ENCODE measurements at regions not wholly inside any gene's neighbourhood (a gene's known extent, or its start where the extent isn't known, plus 50 kb on each side); places are given as distances from the start of the nearest gene placed in this dataset.

GRCh38 chr6:3584606-3585005 lies 127.8 kb upstream of the SLC22A23 start:
- Histone ChIP-seq H3K4me3 (ENCODE audit: insufficient read depth, low read depth, low read length) (no peak overlapping the region), H3K4me1 (ENCODE audit: control insufficient read depth, insufficient read depth, low read length) (peaks cover 2% of the 10 kb centered on the region), H3K27ac (ENCODE audit: insufficient read depth, low read length) (no peak overlapping the region), H3K36me3 (ENCODE audit: control insufficient read depth, insufficient read depth, low read length) (no peaks in the 10 kb centered on the region), H3K4ac (ENCODE audit: low read depth, low read length) (no peak overlapping the region), H2AK5ac (ENCODE audit: low read depth, low read length) (no peak overlapping the region; the same call in 1 of the 2 replicates), H3K18ac (ENCODE audit: low read depth, low read length) (peak overlapping the region; percentile 64), H2BK120ac (ENCODE audit: low read depth, low read length) (no peak overlapping the region), H2BK15ac (ENCODE audit: low read depth, low read length) (peak overlapping the region; percentile 36; the same call in 1 of the 3 replicates), H4K5ac (ENCODE audit: low read depth, low read length) (0 out of 2 replicates have a peak overlapping the region, but pooled peaks have one; percentile 24), H3K79me1 (ENCODE audit: low read depth in 1 of 2, low read length in 2 of 2) (no peaks in the 10 kb centered on the region), H2AK9ac (replicated peaks; ENCODE audit: low read depth, low read length, poor library complexity) (no peak overlapping the region), H2BK5ac (ENCODE audit: low read depth, low read length, poor library complexity, severe bottlenecking) (no peak overlapping the region), H3K14ac (replicated peaks; ENCODE audit: low read depth, low read length) (no peak overlapping the region), H3K9ac (ENCODE audit: low read depth, low read length) (no peak overlapping the region), H3K56ac (ENCODE audit: extremely low read depth, insufficient read depth, low read length) (no peak overlapping the region), H3K23ac (ENCODE audit: low read depth, low read length) (no peak overlapping the region), H3K27me3 (ENCODE audit: control insufficient read depth, insufficient read depth, low read length) (peaks cover 8% of the 10 kb centered on the region), H2BK20ac (ENCODE audit: low read depth, low read length) (no peak overlapping the region), H4K8ac (ENCODE audit: low read depth in 2 of 2, low read length in 2 of 2) (no peak overlapping the region; a peak in 1 of 4 replicates), H3K4me2 (ENCODE audit: low read depth, low read length) (no peak overlapping the region), H4K20me1 (ENCODE audit: insufficient read depth, low read length) (no peaks in the 10 kb centered on the region), H2AFZ (replicated peaks; ENCODE audit: low read length, poor library complexity) (no peak overlapping the region), H3K9me3 (ENCODE audit: control insufficient read depth, insufficient read depth, low read length) (peaks cover 8% of the 10 kb centered on the region), H3K9me1 (ENCODE audit: insufficient read depth, low read length) (no peaks in the 10 kb centered on the region), H4K91ac (ENCODE audit: insufficient read depth, low read depth, low read length) (no peak overlapping the region)
- ATAC-seq (ENCODE audit: low read depth): no peak
- no peak for DNase-seq
- TF ChIP-seq MAZ (IDR thresholded peaks at IDR 0.05; ENCODE audit: borderline replicate concordance, low read depth, low read length): no peak
- no peak for TF ChIP-seq MAFK (IDR thresholded peaks at IDR 0.05; ENCODE audit: low read depth, low read length)
- ChIA-PET CTCF (no interaction called here), POLR2A (ENCODE audit: unreplicated experiment) (no interaction called here)
- in situ Hi-C loops (cut with MboI; ENCODE audit: low sequenced_read_pairs): no loop called here
- no CpG with 5 or more reads among the region's 4 CpGs for WGBS, 2 experiments (ENCODE audit: extremely low coverage in 2 of 2, insufficient read length in 1 of 2)
- dilution Hi-C loops (cut with HindIII; ENCODE audit: low sequenced_read_pairs, unreplicated experiment): no loop called here
- intact Hi-C loops (cut with micrococcal nuclease): no loop called here
- BruUV-seq (replicated peaks): no TSS peak
